ENCODE measurements at regions not wholly inside any gene's neighbourhood (a gene's known extent, or its start where the extent isn't known, plus 50 kb on each side); places are given as distances from the start of the nearest gene placed in this dataset.
A peak's percentile ranks its signal among the peaks of the same experiment; 100 is the strongest.

DNA sequence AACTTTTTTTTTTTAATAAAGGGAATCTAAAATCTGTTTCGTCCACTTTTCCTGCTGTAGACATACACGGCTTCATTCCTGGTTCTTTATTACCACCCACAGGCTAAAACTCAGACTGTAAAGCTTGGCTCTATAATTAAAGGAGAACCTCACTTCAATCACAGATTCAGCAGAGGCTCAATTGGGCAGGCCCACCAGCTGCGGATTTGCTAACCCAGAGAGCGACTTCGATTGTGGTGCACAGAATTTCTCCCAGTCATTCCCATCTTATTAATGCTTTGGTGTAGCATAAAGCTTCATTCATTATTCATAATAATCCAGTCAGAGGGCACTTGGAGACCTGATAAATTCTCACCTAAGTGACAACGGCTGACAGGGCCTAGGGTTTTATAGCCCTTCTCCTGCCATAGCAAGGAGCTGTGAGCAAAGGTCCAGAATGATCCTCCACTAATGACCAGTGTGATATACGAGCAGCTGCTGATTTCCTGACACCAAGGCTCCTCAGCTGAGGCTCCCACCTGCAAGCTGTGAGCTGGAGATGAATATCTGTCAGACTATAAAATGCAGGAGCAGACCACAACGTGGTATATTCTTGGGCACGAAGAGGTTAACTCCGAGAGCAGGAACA is 149.0 kb downstream of the ATP6V1G3 start:
- peak overlapping the region; percentile 54 for H3K27ac ChIP-seq (ENCODE audit: low read depth, low read length)
- 84 to 88% methylated on average over 4 to 10 of the region's 10 CpGs for WGBS, 2 experiments (ENCODE audit: insufficient coverage in 1 of 2, insufficient read length in 1 of 2)
- Mint-ChIP-seq H3K36me3 (ENCODE audit: low read depth) (no peaks in the 10 kb centered on the region), H3K27ac (peak overlapping the region; percentile 37), H3K27me3 (ENCODE audit: insufficient read depth) (no peaks in the 10 kb centered on the region), H3K4me1 (peaks cover 39% of the 10 kb centered on the region), H3K4me3 (no peak overlapping the region), H3K9me3 (no peaks in the 10 kb centered on the region)
- DNase-seq = peak; percentile 47
- TF ChIP-seq, protein P1, sequence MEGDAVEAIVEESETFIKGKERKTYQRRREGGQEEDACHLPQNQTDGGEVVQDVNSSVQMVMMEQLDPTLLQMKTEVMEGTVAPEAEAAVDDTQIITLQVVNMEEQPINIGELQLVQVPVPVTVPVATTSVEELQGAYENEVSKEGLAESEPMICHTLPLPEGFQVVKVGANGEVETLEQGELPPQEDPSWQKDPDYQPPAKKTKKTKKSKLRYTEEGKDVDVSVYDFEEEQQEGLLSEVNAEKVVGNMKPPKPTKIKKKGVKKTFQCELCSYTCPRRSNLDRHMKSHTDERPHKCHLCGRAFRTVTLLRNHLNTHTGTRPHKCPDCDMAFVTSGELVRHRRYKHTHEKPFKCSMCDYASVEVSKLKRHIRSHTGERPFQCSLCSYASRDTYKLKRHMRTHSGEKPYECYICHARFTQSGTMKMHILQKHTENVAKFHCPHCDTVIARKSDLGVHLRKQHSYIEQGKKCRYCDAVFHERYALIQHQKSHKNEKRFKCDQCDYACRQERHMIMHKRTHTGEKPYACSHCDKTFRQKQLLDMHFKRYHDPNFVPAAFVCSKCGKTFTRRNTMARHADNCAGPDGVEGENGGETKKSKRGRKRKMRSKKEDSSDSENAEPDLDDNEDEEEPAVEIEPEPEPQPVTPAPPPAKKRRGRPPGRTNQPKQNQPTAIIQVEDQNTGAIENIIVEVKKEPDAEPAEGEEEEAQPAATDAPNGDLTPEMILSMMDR (conservative IDR thresholded peaks at IDR 0.05) = no peak
- H3K4me3 ChIP-seq (ENCODE audit: low read length) = no peak overlapping the region
- peaks cover 10% of the 10 kb centered on the region for H3K4me1 ChIP-seq (ENCODE audit: control insufficient read depth, insufficient read depth, low read length)
- no peaks in the 10 kb centered on the region for H3K27me3 ChIP-seq (ENCODE audit: control insufficient read depth, insufficient read depth, low read length, poor library complexity, severe bottlenecking)
- H3K36me3 ChIP-seq (ENCODE audit: control insufficient read depth, insufficient read depth, low read length) = no peaks in the 10 kb centered on the region
- H3K9ac ChIP-seq (ENCODE audit: extremely low read depth, low read length, poor library complexity, severe bottlenecking) = no peak overlapping the region
- no peaks in the 10 kb centered on the region for H3K9me3 ChIP-seq (ENCODE audit: control insufficient read depth, low read length)

DNA sequence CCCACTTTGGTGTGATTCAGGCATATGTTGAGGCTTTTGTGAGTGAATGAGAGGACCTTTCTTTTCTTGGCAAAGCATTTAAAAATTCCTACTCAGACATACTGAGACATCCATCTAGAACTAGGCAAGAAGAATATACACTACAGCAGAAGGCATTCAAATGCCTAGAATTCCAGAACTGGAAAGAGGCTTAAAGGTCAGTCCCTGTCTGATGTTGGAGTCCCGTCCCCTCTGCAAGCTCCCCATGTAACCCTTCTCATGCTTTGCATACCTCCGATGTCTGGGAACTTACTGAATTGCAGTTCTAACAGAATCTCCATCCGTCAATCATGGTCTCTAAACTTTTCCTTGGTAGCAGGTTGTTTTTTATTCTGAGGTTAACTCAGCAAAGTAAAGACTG is 152.9 kb downstream of the ATP6V1G3 start:
- Mint-ChIP-seq H3K4me1 (peaks cover 28% of the 10 kb centered on the region), H3K9me3 (no peaks in the 10 kb centered on the region), H3K27me3 (ENCODE audit: insufficient read depth) (no peaks in the 10 kb centered on the region), H3K36me3 (ENCODE audit: low read depth) (no peaks in the 10 kb centered on the region), H3K27ac (no peak overlapping the region), H3K4me3 (no peak overlapping the region)
- Histone ChIP-seq H3K27ac (ENCODE audit: low read depth, low read length) (peak overlapping the region; percentile 64), H3K36me3 (ENCODE audit: control insufficient read depth, insufficient read depth, low read length) (no peaks in the 10 kb centered on the region), H3K9me3 (ENCODE audit: control insufficient read depth, low read length) (no peaks in the 10 kb centered on the region), H3K9ac (ENCODE audit: extremely low read depth, low read length, poor library complexity, severe bottlenecking) (no peak overlapping the region), H3K4me1 (ENCODE audit: control insufficient read depth, insufficient read depth, low read length) (peaks cover 10% of the 10 kb centered on the region), H3K4me3 (ENCODE audit: low read length) (no peak overlapping the region), H3K27me3 (ENCODE audit: control insufficient read depth, insufficient read depth, low read length, poor library complexity, severe bottlenecking) (no peaks in the 10 kb centered on the region)
- 43 to 87% methylated on average over 1 to 3 of the region's 3 CpGs for WGBS, 2 experiments (ENCODE audit: insufficient coverage in 1 of 2, insufficient read length in 1 of 2)
- TF ChIP-seq, protein P1 (conservative IDR thresholded peaks at IDR 0.05) = no peak
- no peak for DNase-seq

DNA sequence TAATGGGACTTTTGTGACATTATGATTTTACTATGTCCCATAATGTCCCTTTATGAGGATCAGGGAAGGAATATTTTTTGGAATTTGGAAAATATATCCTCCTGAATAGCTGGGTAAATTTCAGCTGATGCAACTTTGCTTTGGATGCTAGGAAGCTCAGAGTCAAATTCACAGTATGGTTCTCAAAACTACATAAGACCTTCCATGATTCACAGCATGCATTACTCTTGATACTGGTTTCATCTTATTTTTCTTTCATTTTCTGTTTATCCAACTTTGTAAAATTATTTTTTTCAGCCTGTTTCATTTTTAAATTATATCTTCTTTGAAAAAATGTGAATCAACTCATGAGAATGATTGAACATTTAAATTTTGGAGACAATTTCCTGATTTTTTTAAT is 160.2 kb downstream of the ATP6V1G3 start:
- Histone ChIP-seq H3K4me1 (ENCODE audit: control insufficient read depth, insufficient read depth, low read length) (no peaks in the 10 kb centered on the region), H3K9ac (ENCODE audit: extremely low read depth, low read length, poor library complexity, severe bottlenecking) (no peak overlapping the region), H3K27me3 (ENCODE audit: control insufficient read depth, insufficient read depth, low read length, poor library complexity, severe bottlenecking) (no peaks in the 10 kb centered on the region), H3K4me3 (ENCODE audit: low read length) (no peak overlapping the region), H3K27ac (ENCODE audit: low read depth, low read length) (no peak overlapping the region), H3K36me3 (ENCODE audit: control insufficient read depth, insufficient read depth, low read length) (no peaks in the 10 kb centered on the region), H3K9me3 (ENCODE audit: control insufficient read depth, low read length) (peaks cover 3% of the 10 kb centered on the region)
- H3K36me3 Mint-ChIP-seq (ENCODE audit: low read depth) = no peaks in the 10 kb centered on the region
- peaks cover 2% of the 10 kb centered on the region for H3K9me3 Mint-ChIP-seq
- no peak for DNase-seq
- H3K27me3 Mint-ChIP-seq (ENCODE audit: insufficient read depth) = no peaks in the 10 kb centered on the region
- no peak overlapping the region for H3K27ac Mint-ChIP-seq
- TF ChIP-seq, protein P1 (conservative IDR thresholded peaks at IDR 0.05) = no peak
- no peaks in the 10 kb centered on the region for H3K4me1 Mint-ChIP-seq
- no peak overlapping the region for H3K4me3 Mint-ChIP-seq
